K562 (cell line): ENCODE measurements at regions not wholly inside any gene's neighbourhood (a gene's known extent, or its start where the extent isn't known, plus 50 kb on each side); places are given as distances from the start of the nearest gene placed in this dataset.

Experiments used
- ATAC-seq: fragments of 200-7000 bp; cut with Tn5 transposase; 3 replicates; pipeline ENCODE4 v1.9.1; 2020; ENCODE audit warnings: moderate library complexity
- BruUV-seq: library from RNA; stranded (reverse); fragments of 400-500 nt; replicated peaks from 2 replicates; lab custom pipeline; 2021; lab: Mats Ljungman, UMichigan
- CTCF ChIA-PET: fragments of 300-600 bp; formaldehyde crosslinking; extraction: SDS; loops from one replicate; lab custom pipeline; 2021; ENCODE audit warnings: low intra/inter-chr PET ratio; lab: Yijun Ruan, JAX
- POLR2A ChIA-PET: fragments of 300-600, 350-650 bp; sonication (Branson Sonifier 250); formaldehyde crosslinking; extraction: SDS; loops from one replicate; lab custom pipeline; 2021; ENCODE audit warnings: antibody characterized with exemption, inconsistent platforms; lab: Yijun Ruan, JAX
- DNase-seq, 4 experiments: peaks; one replicate each; pipeline versions ENCODE4 v3.0.0 to v3.0.0-alpha.2; 2011 to 2018; ENCODE audit warnings: low spot score in 3 of 4, mixed read lengths in 3 of 4; ENCODE audit errors: extremely low read depth in 1 of 4
- FAIRE-seq: peaks from 2 replicates; lab custom pipeline; 2011; peaks lifted over from hg19 to GRCh38; lab: Jason Lieb, UNC
- H2AFZ ChIP-seq: 2 replicates; pipeline ENCODE4 v1.6.0; 2011; ENCODE audit warnings: low read depth, low read length, control low read depth, inconsistent platforms
- H3K27ac ChIP-seq: fragments of 200-600 bp; 3 replicates; pipeline ENCODE4 v1.8.0; 2011; ENCODE audit warnings: low read depth, mild to moderate bottlenecking, control low read depth, inconsistent platforms, low read length, moderate library complexity, mixed read lengths; ENCODE audit errors: extremely low read depth
- H3K27me3 ChIP-seq, 2 experiments: fragments of 300-600 bp in 1 of 2; 2 replicates in 1 of 2; 3 replicates in 1 of 2; pipeline versions ENCODE4 v1.6.0 to v1.8.0; 2011; ENCODE audit warnings: inconsistent platforms in 2 of 2, low read length in 2 of 2, mild to moderate bottlenecking in 1 of 2, mixed read lengths in 1 of 2, moderate library complexity in 1 of 2; ENCODE audit not compliant: control insufficient read depth in 2 of 2, insufficient read depth in 2 of 2
- H3K36me3 ChIP-seq: fragments of 300-600 bp; 3 replicates; pipeline ENCODE4 v1.8.0; 2011; ENCODE audit warnings: mild to moderate bottlenecking, low read length, inconsistent platforms; ENCODE audit not compliant: control insufficient read depth, insufficient read depth
- H3K4me1 ChIP-seq, 2 experiments: fragments of 200-600 bp in 1 of 2; replicated peaks in 1 of 2; 2 replicates in 1 of 2; 3 replicates in 1 of 2; pipeline versions ENCODE4 v1.5.1 to v1.8.0; 2011; ENCODE audit warnings: inconsistent platforms in 2 of 2, low read length in 2 of 2, mild to moderate bottlenecking in 1 of 2, mixed read lengths in 1 of 2, moderate library complexity in 1 of 2; ENCODE audit not compliant: control insufficient read depth in 2 of 2, insufficient read depth in 2 of 2
- H3K4me2 ChIP-seq: 2 replicates; pipeline ENCODE4 v1.6.1; 2011; ENCODE audit warnings: low read length, control low read depth, inconsistent platforms, mixed read lengths; ENCODE audit not compliant: insufficient read depth
- H3K4me3 ChIP-seq: fragments of 200-600 bp; sonication (generic), shearing (Covaris generic); 2 replicates; pipeline ENCODE4 v1.5.1; 2016; ENCODE audit warnings: control low read depth, inconsistent platforms
- H3K79me2 ChIP-seq: fragments of 200-600 bp; 3 replicates; pipeline ENCODE4 v1.8.0; 2011; ENCODE audit warnings: low read length, inconsistent platforms; ENCODE audit not compliant: control insufficient read depth, insufficient read depth
- H3K9ac ChIP-seq, 2 experiments: 2 replicates each; pipeline versions ENCODE4 v1.6.0 to v1.6.1; 2011; ENCODE audit warnings: low read depth in 2 of 2, low read length in 2 of 2, control low read depth in 1 of 2, inconsistent platforms in 1 of 2, mild to moderate bottlenecking in 1 of 2, mixed read lengths in 1 of 2; ENCODE audit not compliant: insufficient read depth in 1 of 2
- H3K9me1 ChIP-seq: one replicate; pipeline ENCODE4 v1.6.0; 2011; ENCODE audit warnings: inconsistent platforms, mild to moderate bottlenecking, low read length, moderate library complexity; ENCODE audit not compliant: control insufficient read depth, insufficient read depth
- H3K9me3 ChIP-seq: replicated peaks from 2 replicates; pipeline ENCODE4 v1.5.1; 2011; ENCODE audit warnings: low read depth, low read length, inconsistent platforms; ENCODE audit not compliant: control insufficient read depth, insufficient read depth
- H4K20me1 ChIP-seq: replicated peaks from 2 replicates; pipeline ENCODE4 v1.6.1; 2011; ENCODE audit warnings: low read length, inconsistent platforms, mixed read lengths; ENCODE audit not compliant: control insufficient read depth, insufficient read depth
- CREB1 ChIP-seq, 2 experiments: sonication (generic) in 1 of 2; formaldehyde crosslinking in 1 of 2; IDR thresholded peaks; 2 replicates each; pipeline versions ENCODE4 v1.6.1 to v1.8.0; 2012 to 2022; ENCODE audit warnings: inconsistent platforms in 1 of 2, mild to moderate bottlenecking in 1 of 2, missing genetic modification reagents in 1 of 2, moderate library complexity in 1 of 2
- SLC30A9 ChIP-seq: fragments of 250-450 bp; sonication (Bioruptor Pico); IDR thresholded peaks from 2 replicates; pipeline ENCODE4 v1.8.0; 2022; ENCODE audit warnings: mild to moderate bottlenecking, moderate library complexity
- YY1 ChIP-seq, 3 experiments: IDR thresholded peaks; 2 replicates each; pipeline ENCODE4 v1.6.1; 2011; ENCODE audit warnings: low read length in 2 of 3, mild to moderate bottlenecking in 2 of 3, moderate library complexity in 2 of 3, borderline replicate concordance in 1 of 3, control low read depth in 1 of 3, low read depth in 1 of 3; ENCODE audit not compliant: insufficient read depth in 3 of 3, insufficient replicate concordance in 2 of 3, control insufficient read depth in 1 of 3, insufficient read length in 1 of 3; ENCODE audit errors: extremely low read depth in 1 of 3
- ZNF277 ChIP-seq: fragments of 250-450 bp; sonication (Bioruptor Pico); IDR thresholded peaks from 2 replicates; pipeline ENCODE4 v1.8.0; 2022; ENCODE audit warnings: inconsistent platforms, mild to moderate bottlenecking, moderate library complexity, borderline replicate concordance
- WGBS: fragments of 100-300 bp; shearing (Covaris generic); methylation state at CpG from one replicate; pipeline ENCODE4 v1.1.6; 2016; ENCODE audit warnings: low coverage, mixed read lengths; ENCODE audit not compliant: insufficient coverage; ENCODE audit errors: missing lambda C conversion rate; 5-methylcytosine and 5-hydroxymethylcytosine counted together
- in situ Hi-C: fragments of 300-500 bp; cut with MboI; formaldehyde crosslinking; loops from 4 replicates; pipeline ENCODE4 v1.15.0; 2018; ENCODE audit warnings: inconsistent platforms, mixed read lengths
- intact Hi-C: fragments of 100-400 bp; cut with micrococcal nuclease; formaldehyde crosslinking; loops from 2 replicates; pipeline ENCODE4 v1.14.2; 2022

- Histone ChIP-seq H3K79me2 (no peaks in the 10 kb centered on the region), H3K36me3 (no peaks in the 10 kb centered on the region), H3K4me3 (no peak overlapping the region), H3K9ac (no peak overlapping the region), H3K9me1 (no peaks in the 10 kb centered on the region), H3K27me3 (no peaks in the 10 kb centered on the region), H3K9me3 (no peaks in the 10 kb centered on the region), H3K27ac (no peak overlapping the region), H4K20me1 (no peaks in the 10 kb centered on the region), H3K4me2 (no peak overlapping the region), H3K4me1 (no peaks in the 10 kb centered on the region), H2AFZ (no peak overlapping the region)
- FAIRE-seq (no peak), DNase-seq (no peak), ATAC-seq (no peak)
- intact Hi-C loops (no loop called here), in situ Hi-C loops (no loop called here)
- 0% methylated on average over 1 of the region's 1 CpG for WGBS
- TF ChIP-seq ZNF277 (CRISPR knock-in tag) (no peak), YY1 (IDR thresholded peaks at IDR 0.05; ENCODE audit: borderline replicate concordance in 1 of 3, control insufficient read depth in 1 of 3, extremely low read depth in 1 of 3, insufficient read depth in 3 of 3, insufficient read length in 1 of 3, insufficient replicate concordance in 2 of 3, low read depth in 1 of 3, low read length in 2 of 3) (no peak), CREB1 (IDR thresholded peaks at IDR 0.05) (no peak), CREB1 (CRISPR knock-in tag; IDR thresholded peaks at IDR 0.05) (no peak), SLC30A9 (CRISPR knock-in tag) (no peak)
- no TSS peak for BruUV-seq
- POLR2A ChIA-PET, result no interaction called here
- CTCF ChIA-PET, result no interaction called here
These were observed 153.6 kb downstream of the MSX2 start for GRCh38 chr5:174877987-174878386.
